Mammary epithelial cell (primary cell): ENCODE measurements at regions not wholly inside any gene's neighbourhood (a gene's known extent, or its start where the extent isn't known, plus 50 kb on each side); places are given as distances from the start of the nearest gene placed in this dataset.

ENCODE experiments used
- CTCF ChIP-seq, 2 donors: IDR thresholded peaks in 1 of 2; conservative IDR thresholded peaks in 1 of 2; 2 replicates each; pipeline ENCODE4 v1.5.1; 2011 to 2012; ENCODE audit warnings: inconsistent platforms in 2 of 2, low read length in 2 of 2, mild to moderate bottlenecking in 2 of 2, control low read depth in 1 of 2, low read depth in 1 of 2; ENCODE audit not compliant: insufficient read depth in 1 of 2; ENCODE audit errors: extremely low read depth in 1 of 2
- EZH2 ChIP-seq: IDR thresholded peaks from 2 replicates; pipeline ENCODE4 v1.6.1; 2012; ENCODE audit warnings: low read length, inconsistent platforms, borderline replicate concordance

DNA sequence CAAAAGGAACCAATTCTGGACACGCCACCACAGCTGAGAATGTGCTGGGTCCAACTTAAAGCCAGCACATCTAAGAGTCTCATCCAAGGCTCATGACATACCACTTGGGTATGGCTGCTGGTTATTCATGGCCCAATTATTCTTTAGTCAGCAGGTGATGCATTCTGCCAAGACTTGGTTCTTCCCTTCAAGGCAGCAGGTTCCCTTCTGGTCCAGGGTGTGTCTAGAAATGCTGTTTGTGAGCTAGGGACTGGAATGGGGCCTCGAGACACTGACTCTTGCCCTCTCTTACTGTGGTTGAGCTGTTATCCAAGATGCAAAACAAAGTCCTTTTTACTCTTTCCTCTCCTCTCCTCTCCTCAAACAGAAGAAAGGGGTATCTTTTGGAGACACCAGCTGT is 522.6 kb downstream of the HINT1 start:
- TF ChIP-seq CTCF (conservative IDR thresholded peaks at IDR 0.05 in 1 of 2, IDR thresholded peaks at IDR 0.05 in 1 of 2; ENCODE audit: extremely low read depth in 1 of 2, insufficient read depth in 1 of 2, low read depth in 1 of 2, low read length in 2 of 2) (no peak), EZH2 (no peak)
